Loucy (cell line): ENCODE measurements at regions not wholly inside any gene's neighbourhood (a gene's known extent, or its start where the extent isn't known, plus 50 kb on each side); places are given as distances from the start of the nearest gene placed in this dataset.
"Not testable (repeated sequence)": the region's sequence is repeated elsewhere in the genome, so short reads cannot be mapped to it uniquely, and the experiment has no call there.

Experiments
- H2AFZ ChIP-seq: fragments of 200-600 bp; sonication (generic); 2 replicates; pipeline ENCODE4 v1.6.0; 2016; ENCODE audit warnings: antibody characterized with exemption, mild to moderate bottlenecking, low read length, moderate library complexity
- H3F3A ChIP-seq: fragments of 200-600 bp; 2 replicates; pipeline ENCODE4 v1.6.0; 2016; ENCODE audit warnings: antibody characterized with exemption, low read depth, mild to moderate bottlenecking
- H3K27me3 ChIP-seq: fragments of 200-600 bp; sonication (generic); 2 replicates; pipeline ENCODE4 v1.6.1; 2014; ENCODE audit warnings: low read length, mild to moderate bottlenecking; ENCODE audit not compliant: insufficient read depth, poor library complexity, severe bottlenecking
- H3K36me3 ChIP-seq: fragments of 200-600 bp; sonication (generic); 2 replicates; pipeline ENCODE4 v1.6.1; 2016; ENCODE audit warnings: low read length; ENCODE audit not compliant: insufficient read depth
- H3K4me1 ChIP-seq: fragments of 200-600 bp; sonication (generic); 2 replicates; pipeline ENCODE4 v1.5.1; 2014; ENCODE audit warnings: low read length, mild to moderate bottlenecking; ENCODE audit not compliant: insufficient read depth, poor library complexity, severe bottlenecking
- H3K4me2 ChIP-seq: fragments of 200-600 bp; sonication (generic); 2 replicates; pipeline ENCODE4 v1.6.0; 2014; ENCODE audit warnings: antibody characterized with exemption, low read length, low read depth, mild to moderate bottlenecking; ENCODE audit not compliant: poor library complexity, severe bottlenecking
- H3K4me3 ChIP-seq: fragments of 200-600 bp; sonication (generic); 2 replicates; pipeline ENCODE4 v1.5.1; 2014; ENCODE audit warnings: low read length, mild to moderate bottlenecking, mixed read lengths; ENCODE audit not compliant: poor library complexity, severe bottlenecking
- H3K79me2 ChIP-seq: fragments of 200-600 bp; sonication (generic); 2 replicates; pipeline ENCODE4 v1.6.1; 2014; ENCODE audit warnings: low read length; ENCODE audit not compliant: insufficient read depth
- H3K9ac ChIP-seq: fragments of 200-600 bp; sonication (generic); 2 replicates; pipeline ENCODE4 v1.6.0; 2014; ENCODE audit warnings: mild to moderate bottlenecking, low read depth, low read length, moderate library complexity; ENCODE audit not compliant: poor library complexity, severe bottlenecking
- H3K9me2 ChIP-seq: fragments of 200-600 bp; sonication (generic); replicated peaks from 2 replicates; pipeline ENCODE4 v1.6.1; 2016; ENCODE audit warnings: low read depth, low read length, mixed read lengths
- H3K9me3 ChIP-seq: fragments of 200-600 bp; sonication (generic); 2 replicates; pipeline ENCODE4 v1.6.1; 2014; ENCODE audit warnings: mild to moderate bottlenecking, antibody characterized with exemption, low read length, low read depth; ENCODE audit not compliant: insufficient read depth
- H4K20me1 ChIP-seq: fragments of 200-600 bp; sonication (generic); 2 replicates; pipeline ENCODE4 v1.6.0; 2014; ENCODE audit warnings: antibody characterized with exemption, low read length, mild to moderate bottlenecking; ENCODE audit not compliant: insufficient read depth, poor library complexity, severe bottlenecking
- CTCF ChIP-seq: fragments of 200-600 bp; sonication (generic); conservative IDR thresholded peaks from 2 replicates; pipeline ENCODE4 v1.5.1; 2014; ENCODE audit warnings: mild to moderate bottlenecking, antibody characterized with exemption, low read length
- EZH2phosphoT487 ChIP-seq: fragments of 200-600 bp; IDR thresholded peaks from 2 replicates; pipeline ENCODE4 v1.6.1; 2018; ENCODE audit warnings: antibody characterized with exemption, mild to moderate bottlenecking, moderate library complexity, borderline replicate concordance

- H3F3A ChIP-seq: no peaks in the 10 kb centered on the region
- no peak overlapping the region for H2AFZ ChIP-seq
- H3K27me3 ChIP-seq: no peaks in the 10 kb centered on the region
- H3K9me3 ChIP-seq: no peaks in the 10 kb centered on the region
- no peaks in the 10 kb centered on the region for H4K20me1 ChIP-seq
- no peak overlapping the region for H3K4me2 ChIP-seq
- TF ChIP-seq EZH2phosphoT487: no peak
- no peak for TF ChIP-seq CTCF
- H3K36me3 ChIP-seq: no peaks in the 10 kb centered on the region
- H3K9ac ChIP-seq: no peak overlapping the region
- H3K4me1 ChIP-seq: no peaks in the 10 kb centered on the region
- H3K4me3 ChIP-seq: no peak overlapping the region
- H3K79me2 ChIP-seq: no peaks in the 10 kb centered on the region
- no peaks in the 10 kb centered on the region for H3K9me2 ChIP-seq
These were observed 826.2 kb upstream of the DDX18 start for GRCh38 chr2:116988303-116988702.

- H3K36me3 ChIP-seq: no peaks in the 10 kb centered on the region
- no peak overlapping the region for H3K4me3 ChIP-seq
- no peak overlapping the region for H2AFZ ChIP-seq
- no peaks in the 10 kb centered on the region for H3K27me3 ChIP-seq
- no peaks in the 10 kb centered on the region for H3K4me1 ChIP-seq
- no peaks in the 10 kb centered on the region for H3K79me2 ChIP-seq
- H3K9ac ChIP-seq: no peak overlapping the region
- H3K4me2 ChIP-seq: no peak overlapping the region
- no peaks in the 10 kb centered on the region for H3K9me3 ChIP-seq
- H4K20me1 ChIP-seq: no peaks in the 10 kb centered on the region
- no peaks in the 10 kb centered on the region for H3F3A ChIP-seq
- TF ChIP-seq EZH2phosphoT487: no peak
- no peak for TF ChIP-seq CTCF
- no peaks in the 10 kb centered on the region for H3K9me2 ChIP-seq
These were observed 795.1 kb upstream of the DDX18 start for GRCh38 chr2:117019357-117019756.

GRCh38 chr2:117027646-117028045 lies 786.8 kb upstream of the DDX18 start:
- H3K4me3 ChIP-seq: no peak overlapping the region
- H3K9ac ChIP-seq: no peak overlapping the region
- no peak overlapping the region for H3K4me2 ChIP-seq
- no peaks in the 10 kb centered on the region for H4K20me1 ChIP-seq
- no peaks in the 10 kb centered on the region for H3K4me1 ChIP-seq
- H2AFZ ChIP-seq: no peak overlapping the region
- no peaks in the 10 kb centered on the region for H3K9me2 ChIP-seq
- no peak for TF ChIP-seq CTCF
- TF ChIP-seq EZH2phosphoT487: no peak
- H3F3A ChIP-seq: no peaks in the 10 kb centered on the region
- no peaks in the 10 kb centered on the region for H3K9me3 ChIP-seq
- no peaks in the 10 kb centered on the region for H3K79me2 ChIP-seq
- no peaks in the 10 kb centered on the region for H3K36me3 ChIP-seq
- H3K27me3 ChIP-seq: no peaks in the 10 kb centered on the region

GRCh38 chr2:117028708-117029107 lies 785.8 kb upstream of the DDX18 start:
- not testable (repeated sequence) for H3K9me3 ChIP-seq, H3K4me1 ChIP-seq

More at GRCh38 chr2:117028708-117029107, 785.8 kb upstream of the DDX18 start:
- H3K4me3 ChIP-seq, H3K36me3 ChIP-seq, H3K4me2 ChIP-seq, H3K9ac ChIP-seq, H4K20me1 ChIP-seq, H3K79me2 ChIP-seq, H3K27me3 ChIP-seq, H3K9me2 ChIP-seq, H2AFZ ChIP-seq, H3F3A ChIP-seq: not testable (repeated sequence)
